Ovary (tissue), 7 donors: ENCODE measurements at regions not wholly inside any gene's neighbourhood (a gene's known extent, or its start where the extent isn't known, plus 50 kb on each side); places are given as distances from the start of the nearest gene placed in this dataset.

Source experiments
- DNase-seq, 5 donors: peaks; one replicate each; pipeline ENCODE4 v3.0.0-alpha.2; 2019 to 2020
- H3K27ac ChIP-seq, 2 donors: fragments of 200-600 bp; one replicate each; pipeline versions ENCODE4 v1.5.1 to v1.8.0; 2019 to 2022
- H3K27me3 ChIP-seq: fragments of 200-600 bp; one replicate; pipeline ENCODE4 v1.8.0; 2022
- H3K36me3 ChIP-seq: fragments of 200-600 bp; sonication (generic); one replicate; pipeline ENCODE4 v1.5.1; 2019
- H3K4me1 ChIP-seq: one replicate; pipeline ENCODE4 v1.8.1; 2013; ENCODE audit warnings: mild to moderate bottlenecking, moderate library complexity; ENCODE audit not compliant: insufficient read depth
- H3K4me3 ChIP-seq: fragments of 200-600 bp; sonication (generic); one replicate; pipeline ENCODE4 v1.5.1; 2017
- H3K9me3 ChIP-seq, 2 donors: fragments of 200-600 bp in 1 of 2; sonication (generic) in 1 of 2; one replicate each; pipeline versions ENCODE4 v1.5.1 to v1.8.1; 2013 to 2019; ENCODE audit warnings: mild to moderate bottlenecking in 1 of 2, moderate library complexity in 1 of 2
- CTCF ChIP-seq, 3 donors: fragments of 450-650 bp in 2 of 3; fragments of 200-600 bp in 1 of 3; IDR thresholded peaks; one replicate each; pipeline versions ENCODE4 v1.5.1 to v1.8.0; 2016 to 2022; ENCODE audit warnings: antibody characterized with exemption in 3 of 3, mild to moderate bottlenecking in 1 of 3
- EP300 ChIP-seq: sonication (generic); formaldehyde crosslinking; IDR thresholded peaks from one replicate; pipeline ENCODE4 v1.6.1; 2017; ENCODE audit warnings: antibody characterized with exemption
- POLR2A ChIP-seq: fragments of 450-650 bp; IDR thresholded peaks from one replicate; pipeline ENCODE4 v1.6.1; 2017; ENCODE audit warnings: antibody characterized with exemption, mild to moderate bottlenecking, moderate library complexity
- WGBS, 3 donors: extraction: QIAGEN DNeasy Blood & Tissue Kit in 1 of 3; methylation state at CpG; one replicate each; pipeline versions ENCODE4 v1.1.5 to v1.1.7; 2013 to 2017; 5-methylcytosine and 5-hydroxymethylcytosine counted together
- intact Hi-C, 4 donors: fragments of 100-400 bp; cut with DNase I; formaldehyde crosslinking; loops; one replicate each; pipeline versions ENCODE4 v1.11.0 to v1.15.1; 2022 to 2023
- donor health status: DM: no; HTN: no; CAD: no; lungs with moderate emphysema.
- donor health status: DM: no; HTN: no; CAD: no.
- donor health status: Bipolar disorder and iron deficiency.
- donor health status: DM: no; HTN: no; CAD: no.
- donor health status: DM: yes; HTN: yes; CAD: no.

DNA sequence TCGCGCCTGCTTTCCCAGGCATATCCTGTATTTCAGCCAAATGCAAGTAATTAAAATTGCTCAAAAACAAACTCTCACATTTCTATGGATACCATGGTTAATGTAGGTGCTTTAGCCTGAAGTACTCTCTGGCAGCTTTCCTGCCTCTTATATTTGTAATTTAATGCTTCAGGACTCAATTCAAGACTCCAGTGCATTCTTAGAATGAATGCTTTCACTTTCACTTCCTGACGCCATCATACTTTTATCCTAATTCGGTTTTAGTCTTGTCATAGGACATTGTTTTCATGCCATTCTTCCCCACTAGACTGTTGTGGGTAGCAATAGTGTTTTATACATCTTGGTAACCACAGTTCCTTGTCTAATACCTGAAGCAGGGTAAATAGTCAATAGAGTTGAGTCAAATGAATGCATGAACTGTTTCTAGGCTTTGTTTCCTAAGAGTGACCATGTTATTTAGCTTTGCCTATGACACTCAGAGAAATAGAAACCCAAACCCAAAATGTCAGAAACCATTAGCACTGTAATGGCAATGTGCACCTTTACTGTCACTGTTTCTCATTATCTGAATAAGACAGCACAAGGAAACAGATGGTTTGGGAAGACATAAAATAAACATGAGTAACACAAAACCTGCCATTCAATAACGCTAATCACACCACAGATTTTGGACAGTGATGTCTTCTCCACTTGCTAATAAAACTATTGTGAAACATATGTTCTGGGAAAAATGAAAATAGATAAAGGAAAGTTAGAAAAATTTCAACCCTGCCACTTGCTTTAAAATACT, 705.5 kb downstream of the CDH11 start:
- intact Hi-C loops, result no loop called here
- Histone ChIP-seq H3K27me3 (no peaks in the 10 kb centered on the region), H3K36me3 (no peaks in the 10 kb centered on the region), H3K4me3 (peak overlapping the region; percentile 27), H3K27ac (no peak overlapping the region), H3K9me3 (no peaks in the 10 kb centered on the region), H3K4me1 (peaks cover 6% of the 10 kb centered on the region)
- TF ChIP-seq EP300 (no peak), CTCF (IDR thresholded peaks at IDR 0.05) (no peak), POLR2A (no peak)
- no peak for DNase-seq
- 40 to 59% (median 42%) methylated on average over 5 of the region's 5 CpGs for WGBS, 3 donors

DNA sequence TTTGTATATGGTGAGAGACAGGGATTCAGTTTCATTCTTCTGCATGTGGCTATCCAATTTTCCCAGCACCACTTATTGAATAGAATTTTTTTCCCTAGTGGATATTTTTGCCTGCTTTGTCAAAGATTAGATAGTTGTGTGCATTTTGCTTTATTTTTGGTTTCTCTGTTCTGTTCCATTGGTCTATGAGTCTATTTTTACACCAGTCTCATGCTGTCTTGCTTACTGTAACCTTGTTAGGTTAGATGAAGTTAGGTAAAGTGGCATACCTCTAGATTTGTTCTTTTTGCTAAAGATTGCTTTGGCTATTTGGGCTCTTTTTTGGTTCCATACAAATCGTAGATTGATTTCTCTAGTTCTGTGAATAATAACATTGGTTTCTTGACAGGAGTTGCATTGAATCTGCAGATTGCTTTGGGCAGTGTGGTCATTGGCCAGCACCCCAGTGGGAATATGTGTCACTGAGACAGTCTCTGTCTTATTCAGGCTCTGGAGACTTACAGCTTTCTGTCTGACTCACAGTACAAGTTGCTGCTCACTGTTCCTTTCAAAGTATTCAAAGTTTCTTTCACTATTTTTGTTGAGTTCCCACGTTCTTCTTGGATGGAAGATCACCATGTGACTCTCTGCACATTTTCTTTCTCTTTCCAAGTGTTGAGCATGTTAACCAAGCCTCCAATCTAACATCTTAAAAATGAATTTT, 709.1 kb downstream of the CDH11 start:
- peaks cover 4% of the 10 kb centered on the region for H3K4me1 ChIP-seq
- TF ChIP-seq CTCF (IDR thresholded peaks at IDR 0.05), result no peak
- no peak for TF ChIP-seq EP300
- TF ChIP-seq POLR2A, result no peak
- intact Hi-C loops, result no loop called here
- no peak overlapping the region for H3K4me3 ChIP-seq
- no peak overlapping the region for H3K27ac ChIP-seq
- no peaks in the 10 kb centered on the region for H3K9me3 ChIP-seq
- no peaks in the 10 kb centered on the region for H3K27me3 ChIP-seq
- DNase-seq, result no peak
- no peaks in the 10 kb centered on the region for H3K36me3 ChIP-seq
- WGBS, 3 donors, result 65 to 72% (median 67%) methylated on average over 2 of the region's 2 CpGs

DNA sequence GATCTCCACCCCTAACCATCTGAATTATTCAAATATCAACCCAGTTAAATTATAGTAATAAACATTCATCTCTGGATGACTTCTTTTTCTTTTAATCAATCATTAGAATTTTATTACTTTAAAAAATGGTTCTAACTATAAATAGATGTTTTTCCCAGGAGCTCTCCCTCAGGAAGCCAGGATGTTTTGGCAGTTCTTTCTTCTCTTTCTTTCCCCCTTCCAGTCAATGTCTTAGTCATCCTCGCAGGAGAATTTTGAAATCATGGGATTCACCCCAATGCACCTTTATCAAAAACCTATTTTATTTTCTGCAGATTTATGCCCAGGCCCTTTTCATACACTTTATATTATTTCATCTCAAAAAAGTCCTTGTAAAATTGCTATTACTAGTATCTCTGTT, 711.6 kb downstream of the CDH11 start:
- Histone ChIP-seq H3K4me1 (peaks cover 2% of the 10 kb centered on the region), H3K27ac (no peak overlapping the region)
- 48 to 67% (median 56%) methylated on average over 1 of the region's 1 CpG for WGBS, 3 donors

GRCh38 chr16:64409783-64410210, 712.1 kb downstream of the CDH11 start:
- no peaks in the 10 kb centered on the region for H3K27me3 ChIP-seq

More for the DNA sequence above, 711.6 kb downstream of the CDH11 start:
- no peak for TF ChIP-seq POLR2A
- no peak for TF ChIP-seq CTCF (IDR thresholded peaks at IDR 0.05)
- intact Hi-C loops, result no loop called here
- H3K27me3 ChIP-seq, result no peaks in the 10 kb centered on the region
- DNase-seq, result no peak
- no peak overlapping the region for H3K4me3 ChIP-seq
- H3K9me3 ChIP-seq, result no peaks in the 10 kb centered on the region
- no peaks in the 10 kb centered on the region for H3K36me3 ChIP-seq

More at GRCh38 chr16:64409783-64410210, 712.1 kb downstream of the CDH11 start:
- Histone ChIP-seq H3K9me3 (no peaks in the 10 kb centered on the region), H3K4me3 (no peak overlapping the region), H3K4me1 (peaks cover 2% of the 10 kb centered on the region), H3K36me3 (no peaks in the 10 kb centered on the region), H3K27ac (no peak overlapping the region)
- no peak for TF ChIP-seq CTCF (IDR thresholded peaks at IDR 0.05)
- no peak for TF ChIP-seq POLR2A
- TF ChIP-seq EP300, result no peak
- intact Hi-C loops, result no loop called here
- 40 to 53% (median 51%) methylated on average over 4 of the region's 4 CpGs for WGBS, 3 donors
- no peak for DNase-seq
